ENCODE measurements at regions not wholly inside any gene's neighbourhood (a gene's known extent, or its start where the extent isn't known, plus 50 kb on each side); places are given as distances from the start of the nearest gene placed in this dataset.

DNA sequence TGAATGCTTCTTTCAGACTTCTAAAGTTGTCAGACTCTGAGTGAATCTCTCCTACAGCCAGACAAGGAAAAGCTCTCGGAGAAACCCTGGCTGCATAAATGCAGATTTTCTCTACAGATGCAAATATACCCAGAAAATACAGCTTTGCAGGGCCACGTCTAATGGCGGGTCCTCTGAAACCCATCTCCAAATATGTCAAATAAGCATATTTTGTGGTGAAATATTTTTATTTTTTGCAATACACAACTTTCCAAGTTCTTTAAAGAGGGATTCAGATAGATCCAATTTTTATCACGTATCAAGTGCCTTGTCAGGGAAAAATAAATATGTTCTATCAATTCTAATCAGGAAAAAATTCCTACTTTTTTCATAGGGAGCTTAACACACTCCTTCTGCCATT lies 229.4 kb downstream of the SI start (continued):
- TF ChIP-seq, protein P1, sequence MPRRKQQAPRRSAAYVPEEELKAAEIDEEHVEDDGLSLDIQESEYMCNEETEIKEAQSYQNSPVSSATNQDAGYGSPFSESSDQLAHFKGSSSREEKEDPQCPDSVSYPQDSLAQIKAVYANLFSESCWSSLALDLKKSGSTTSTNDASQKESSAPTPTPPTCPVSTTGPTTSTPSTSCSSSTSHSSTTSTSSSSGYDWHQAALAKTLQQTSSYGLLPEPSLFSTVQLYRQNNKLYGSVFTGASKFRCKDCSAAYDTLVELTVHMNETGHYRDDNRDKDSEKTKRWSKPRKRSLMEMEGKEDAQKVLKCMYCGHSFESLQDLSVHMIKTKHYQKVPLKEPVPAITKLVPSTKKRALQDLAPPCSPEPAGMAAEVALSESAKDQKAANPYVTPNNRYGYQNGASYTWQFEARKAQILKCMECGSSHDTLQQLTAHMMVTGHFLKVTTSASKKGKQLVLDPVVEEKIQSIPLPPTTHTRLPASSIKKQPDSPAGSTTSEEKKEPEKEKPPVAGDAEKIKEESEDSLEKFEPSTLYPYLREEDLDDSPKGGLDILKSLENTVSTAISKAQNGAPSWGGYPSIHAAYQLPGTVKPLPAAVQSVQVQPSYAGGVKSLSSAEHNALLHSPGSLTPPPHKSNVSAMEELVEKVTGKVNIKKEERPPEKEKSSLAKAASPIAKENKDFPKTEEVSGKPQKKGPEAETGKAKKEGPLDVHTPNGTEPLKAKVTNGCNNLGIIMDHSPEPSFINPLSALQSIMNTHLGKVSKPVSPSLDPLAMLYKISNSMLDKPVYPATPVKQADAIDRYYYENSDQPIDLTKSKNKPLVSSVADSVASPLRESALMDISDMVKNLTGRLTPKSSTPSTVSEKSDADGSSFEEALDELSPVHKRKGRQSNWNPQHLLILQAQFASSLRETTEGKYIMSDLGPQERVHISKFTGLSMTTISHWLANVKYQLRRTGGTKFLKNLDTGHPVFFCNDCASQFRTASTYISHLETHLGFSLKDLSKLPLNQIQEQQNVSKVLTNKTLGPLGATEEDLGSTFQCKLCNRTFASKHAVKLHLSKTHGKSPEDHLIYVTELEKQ (tag by site-specific recombination; IDR thresholded peaks at IDR 0.05; ENCODE audit: borderline replicate concordance), result no peak
- no peak for TF ChIP-seq KLF1 (tag by site-specific recombination; IDR thresholded peaks at IDR 0.05)
- no peak for TF ChIP-seq ZNF324 (tag by site-specific recombination; IDR thresholded peaks at IDR 0.05)
- TF ChIP-seq SP7 (tag by site-specific recombination; IDR thresholded peaks at IDR 0.05), result no peak
- TF ChIP-seq ZNF707 (tag by site-specific recombination; IDR thresholded peaks at IDR 0.05), result no peak
- TF ChIP-seq ZBTB8A (tag by site-specific recombination; IDR thresholded peaks at IDR 0.05), result no peak

DNA sequence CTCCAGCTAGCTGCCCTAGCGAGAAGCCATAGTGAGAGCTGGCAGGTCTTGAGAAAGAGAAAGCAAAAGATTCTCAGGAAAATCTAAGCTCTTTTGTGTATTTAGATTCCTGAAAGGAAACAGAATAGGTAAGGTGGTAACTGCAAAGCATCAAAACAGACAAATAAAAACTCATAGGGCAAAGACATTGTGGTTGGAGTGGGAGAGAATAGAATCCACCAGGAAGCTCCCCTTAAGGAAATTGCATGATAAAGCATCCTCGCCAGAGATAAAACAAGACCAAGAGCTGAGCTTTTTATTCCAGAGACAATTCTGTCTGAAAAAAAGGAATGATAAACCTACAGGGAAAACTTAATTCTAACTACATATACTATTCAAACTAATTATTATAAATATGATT lies 232.6 kb downstream of the SI start:
- CTCF ChIA-PET, result no interaction called here

More for the DNA sequence above, 232.6 kb downstream of the SI start:
- Histone ChIP-seq H3K9me3 (ENCODE audit: control insufficient read depth, insufficient read depth, low read depth, low read length) (no peaks in the 10 kb centered on the region), H3K4me1 (ENCODE audit: control insufficient read depth, insufficient read depth, low read length) (no peaks in the 10 kb centered on the region), H3K4me3 (ENCODE audit: low read depth, low read length) (no peak overlapping the region), H3K27ac (ENCODE audit: extremely low read depth, low read depth, low read length) (no peak overlapping the region), H3K36me3 (ENCODE audit: control insufficient read depth in 2 of 2, insufficient read depth in 1 of 2, low read length in 2 of 2) (no peaks in the 10 kb centered on the region)
- TF ChIP-seq ZFHX2 (tag by site-specific recombination; conservative IDR thresholded peaks at IDR 0.05) (no peak), ZNF585B (tag by site-specific recombination; IDR thresholded peaks at IDR 0.05) (no peak), KLF7 (tag by site-specific recombination; IDR thresholded peaks at IDR 0.05; ENCODE audit: borderline replicate concordance) (no peak), ZNF223 (tag by site-specific recombination; IDR thresholded peaks at IDR 0.05) (no peak), ZXDB (tag by site-specific recombination; IDR thresholded peaks at IDR 0.05) (no peak), ZNF112 (tag by site-specific recombination; IDR thresholded peaks at IDR 0.05) (no peak), SP3 (tag by site-specific recombination; IDR thresholded peaks at IDR 0.05) (no peak), ZNF654 (tag by site-specific recombination; IDR thresholded peaks at IDR 0.05; ENCODE audit: low read depth) (no peak), ZNF776 (tag by site-specific recombination; IDR thresholded peaks at IDR 0.05; ENCODE audit: borderline replicate concordance) (no peak), ZBTB20 (tag by site-specific recombination; IDR thresholded peaks at IDR 0.05) (no peak), ZNF629 (tag by site-specific recombination; IDR thresholded peaks at IDR 0.05) (no peak), SCRT1 (tag by site-specific recombination; IDR thresholded peaks at IDR 0.05; ENCODE audit: borderline replicate concordance) (no peak), ZNF423 (tag by site-specific recombination; IDR thresholded peaks at IDR 0.05) (no peak)
- TF ChIP-seq, protein P2, sequence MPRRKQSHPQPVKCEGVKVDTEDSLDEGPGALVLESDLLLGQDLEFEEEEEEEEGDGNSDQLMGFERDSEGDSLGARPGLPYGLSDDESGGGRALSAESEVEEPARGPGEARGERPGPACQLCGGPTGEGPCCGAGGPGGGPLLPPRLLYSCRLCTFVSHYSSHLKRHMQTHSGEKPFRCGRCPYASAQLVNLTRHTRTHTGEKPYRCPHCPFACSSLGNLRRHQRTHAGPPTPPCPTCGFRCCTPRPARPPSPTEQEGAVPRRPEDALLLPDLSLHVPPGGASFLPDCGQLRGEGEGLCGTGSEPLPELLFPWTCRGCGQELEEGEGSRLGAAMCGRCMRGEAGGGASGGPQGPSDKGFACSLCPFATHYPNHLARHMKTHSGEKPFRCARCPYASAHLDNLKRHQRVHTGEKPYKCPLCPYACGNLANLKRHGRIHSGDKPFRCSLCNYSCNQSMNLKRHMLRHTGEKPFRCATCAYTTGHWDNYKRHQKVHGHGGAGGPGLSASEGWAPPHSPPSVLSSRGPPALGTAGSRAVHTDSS (tag by site-specific recombination; IDR thresholded peaks at IDR 0.05), result no peak
- TF ChIP-seq, protein P3, sequence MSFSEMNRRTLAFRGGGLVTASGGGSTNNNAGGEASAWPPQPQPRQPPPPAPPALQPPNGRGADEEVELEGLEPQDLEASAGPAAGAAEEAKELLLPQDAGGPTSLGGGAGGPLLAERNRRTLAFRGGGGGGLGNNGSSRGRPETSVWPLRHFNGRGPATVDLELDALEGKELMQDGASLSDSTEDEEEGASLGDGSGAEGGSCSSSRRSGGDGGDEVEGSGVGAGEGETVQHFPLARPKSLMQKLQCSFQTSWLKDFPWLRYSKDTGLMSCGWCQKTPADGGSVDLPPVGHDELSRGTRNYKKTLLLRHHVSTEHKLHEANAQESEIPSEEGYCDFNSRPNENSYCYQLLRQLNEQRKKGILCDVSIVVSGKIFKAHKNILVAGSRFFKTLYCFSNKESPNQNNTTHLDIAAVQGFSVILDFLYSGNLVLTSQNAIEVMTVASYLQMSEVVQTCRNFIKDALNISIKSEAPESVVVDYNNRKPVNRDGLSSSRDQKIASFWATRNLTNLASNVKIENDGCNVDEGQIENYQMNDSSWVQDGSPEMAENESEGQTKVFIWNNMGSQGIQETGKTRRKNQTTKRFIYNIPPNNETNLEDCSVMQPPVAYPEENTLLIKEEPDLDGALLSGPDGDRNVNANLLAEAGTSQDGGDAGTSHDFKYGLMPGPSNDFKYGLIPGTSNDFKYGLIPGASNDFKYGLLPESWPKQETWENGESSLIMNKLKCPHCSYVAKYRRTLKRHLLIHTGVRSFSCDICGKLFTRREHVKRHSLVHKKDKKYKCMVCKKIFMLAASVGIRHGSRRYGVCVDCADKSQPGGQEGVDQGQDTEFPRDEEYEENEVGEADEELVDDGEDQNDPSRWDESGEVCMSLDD (tag by site-specific recombination; IDR thresholded peaks at IDR 0.05), result no peak
- TF ChIP-seq, protein P4, sequence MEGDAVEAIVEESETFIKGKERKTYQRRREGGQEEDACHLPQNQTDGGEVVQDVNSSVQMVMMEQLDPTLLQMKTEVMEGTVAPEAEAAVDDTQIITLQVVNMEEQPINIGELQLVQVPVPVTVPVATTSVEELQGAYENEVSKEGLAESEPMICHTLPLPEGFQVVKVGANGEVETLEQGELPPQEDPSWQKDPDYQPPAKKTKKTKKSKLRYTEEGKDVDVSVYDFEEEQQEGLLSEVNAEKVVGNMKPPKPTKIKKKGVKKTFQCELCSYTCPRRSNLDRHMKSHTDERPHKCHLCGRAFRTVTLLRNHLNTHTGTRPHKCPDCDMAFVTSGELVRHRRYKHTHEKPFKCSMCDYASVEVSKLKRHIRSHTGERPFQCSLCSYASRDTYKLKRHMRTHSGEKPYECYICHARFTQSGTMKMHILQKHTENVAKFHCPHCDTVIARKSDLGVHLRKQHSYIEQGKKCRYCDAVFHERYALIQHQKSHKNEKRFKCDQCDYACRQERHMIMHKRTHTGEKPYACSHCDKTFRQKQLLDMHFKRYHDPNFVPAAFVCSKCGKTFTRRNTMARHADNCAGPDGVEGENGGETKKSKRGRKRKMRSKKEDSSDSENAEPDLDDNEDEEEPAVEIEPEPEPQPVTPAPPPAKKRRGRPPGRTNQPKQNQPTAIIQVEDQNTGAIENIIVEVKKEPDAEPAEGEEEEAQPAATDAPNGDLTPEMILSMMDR (tag by site-specific recombination; IDR thresholded peaks at IDR 0.05), result no peak
- TF ChIP-seq, protein P5, sequence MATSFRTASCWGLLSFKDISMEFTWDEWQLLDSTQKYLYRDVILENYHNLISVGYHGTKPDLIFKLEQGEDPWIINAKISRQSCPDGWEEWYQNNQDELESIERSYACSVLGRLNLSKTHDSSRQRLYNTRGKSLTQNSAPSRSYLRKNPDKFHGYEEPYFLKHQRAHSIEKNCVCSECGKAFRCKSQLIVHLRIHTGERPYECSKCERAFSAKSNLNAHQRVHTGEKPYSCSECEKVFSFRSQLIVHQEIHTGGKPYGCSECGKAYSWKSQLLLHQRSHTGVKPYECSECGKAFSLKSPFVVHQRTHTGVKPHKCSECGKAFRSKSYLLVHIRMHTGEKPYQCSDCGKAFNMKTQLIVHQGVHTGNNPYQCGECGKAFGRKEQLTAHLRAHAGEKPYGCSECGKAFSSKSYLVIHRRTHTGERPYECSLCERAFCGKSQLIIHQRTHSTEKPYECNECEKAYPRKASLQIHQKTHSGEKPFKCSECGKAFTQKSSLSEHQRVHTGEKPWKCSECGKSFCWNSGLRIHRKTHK (tag by site-specific recombination; IDR thresholded peaks at IDR 0.05), result no peak
- TF ChIP-seq, protein P6, sequence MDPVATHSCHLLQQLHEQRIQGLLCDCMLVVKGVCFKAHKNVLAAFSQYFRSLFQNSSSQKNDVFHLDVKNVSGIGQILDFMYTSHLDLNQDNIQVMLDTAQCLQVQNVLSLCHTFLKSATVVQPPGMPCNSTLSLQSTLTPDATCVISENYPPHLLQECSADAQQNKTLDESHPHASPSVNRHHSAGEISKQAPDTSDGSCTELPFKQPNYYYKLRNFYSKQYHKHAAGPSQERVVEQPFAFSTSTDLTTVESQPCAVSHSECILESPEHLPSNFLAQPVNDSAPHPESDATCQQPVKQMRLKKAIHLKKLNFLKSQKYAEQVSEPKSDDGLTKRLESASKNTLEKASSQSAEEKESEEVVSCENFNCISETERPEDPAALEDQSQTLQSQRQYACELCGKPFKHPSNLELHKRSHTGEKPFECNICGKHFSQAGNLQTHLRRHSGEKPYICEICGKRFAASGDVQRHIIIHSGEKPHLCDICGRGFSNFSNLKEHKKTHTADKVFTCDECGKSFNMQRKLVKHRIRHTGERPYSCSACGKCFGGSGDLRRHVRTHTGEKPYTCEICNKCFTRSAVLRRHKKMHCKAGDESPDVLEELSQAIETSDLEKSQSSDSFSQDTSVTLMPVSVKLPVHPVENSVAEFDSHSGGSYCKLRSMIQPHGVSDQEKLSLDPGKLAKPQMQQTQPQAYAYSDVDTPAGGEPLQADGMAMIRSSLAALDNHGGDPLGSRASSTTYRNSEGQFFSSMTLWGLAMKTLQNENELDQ (tag by site-specific recombination; IDR thresholded peaks at IDR 0.05; ENCODE audit: low read depth), result no peak
- POLR2A ChIA-PET, result no interaction called here

Measured in HEK293 (cell line).